Nephron progenitor cell (in vitro differentiated cells): ENCODE measurements at regions not wholly inside any gene's neighbourhood (a gene's known extent, or its start where the extent isn't known, plus 50 kb on each side); places are given as distances from the start of the nearest gene placed in this dataset.

Experiments used
- DNase-seq: peaks from one replicate; pipeline ENCODE4 v3.0.0; 2021
- H3K27ac Mint-ChIP-seq: 2 replicates; pipeline ENCODE4 v1.8.0; 2021; ENCODE audit warnings: mild to moderate bottlenecking, moderate library complexity, mixed read lengths
- H3K27me3 Mint-ChIP-seq: 2 replicates; pipeline ENCODE4 v1.8.0; 2021; ENCODE audit warnings: mild to moderate bottlenecking, low read depth, mixed read lengths; ENCODE audit not compliant: poor library complexity
- H3K36me3 Mint-ChIP-seq: 2 replicates; pipeline ENCODE4 v1.8.0; 2021; ENCODE audit warnings: low read depth, mixed read lengths
- H3K4me1 Mint-ChIP-seq: 2 replicates; pipeline ENCODE4 v1.8.0; 2021; ENCODE audit warnings: mixed read lengths
- H3K4me3 Mint-ChIP-seq: 2 replicates; pipeline ENCODE4 v1.8.0; 2021; ENCODE audit warnings: mild to moderate bottlenecking, moderate library complexity, mixed read lengths
- H3K9me3 Mint-ChIP-seq: 2 replicates; pipeline ENCODE4 v1.8.0; 2021; ENCODE audit warnings: mild to moderate bottlenecking, moderate library complexity, mixed read lengths
- CTCF ChIP-seq: fragments of 200-600 bp; sonication (generic); IDR thresholded peaks from 2 replicates; pipeline ENCODE4 v1.5.0; 2021; ENCODE audit warnings: antibody characterized with exemption

- Mint-ChIP-seq H3K4me1 (no peaks in the 10 kb centered on the region), H3K27me3 (no peaks in the 10 kb centered on the region), H3K27ac (no peak overlapping the region)
Measured at GRCh38 chr2:82827426-82827825, 1631.7 kb downstream of the SUCLG1 start.

GRCh38 chr2:82826437-82826836, 1632.6 kb downstream of the SUCLG1 start:
- no peak overlapping the region for H3K27ac Mint-ChIP-seq
- H3K9me3 Mint-ChIP-seq: no peaks in the 10 kb centered on the region
- DNase-seq: no peak
- no peak for TF ChIP-seq CTCF
- H3K27me3 Mint-ChIP-seq: no peaks in the 10 kb centered on the region
- H3K4me3 Mint-ChIP-seq: no peak overlapping the region
- no peaks in the 10 kb centered on the region for H3K36me3 Mint-ChIP-seq
- no peaks in the 10 kb centered on the region for H3K4me1 Mint-ChIP-seq

More at GRCh38 chr2:82827426-82827825, 1631.7 kb downstream of the SUCLG1 start:
- Mint-ChIP-seq H3K9me3 (no peaks in the 10 kb centered on the region), H3K36me3 (no peaks in the 10 kb centered on the region), H3K4me3 (no peak overlapping the region)
- no peak for DNase-seq
- no peak for TF ChIP-seq CTCF

GRCh38 chr2:82825410-82826090, 1633.5 kb downstream of the SUCLG1 start:
- TF ChIP-seq CTCF: no peak
- H3K4me1 Mint-ChIP-seq: no peaks in the 10 kb centered on the region
- DNase-seq: no peak
- no peak overlapping the region for H3K4me3 Mint-ChIP-seq
- no peak overlapping the region for H3K27ac Mint-ChIP-seq
- no peaks in the 10 kb centered on the region for H3K9me3 Mint-ChIP-seq
- H3K36me3 Mint-ChIP-seq: no peaks in the 10 kb centered on the region
- no peaks in the 10 kb centered on the region for H3K27me3 Mint-ChIP-seq

GRCh38 chr2:82823892-82824291, 1635.2 kb downstream of the SUCLG1 start:
- H3K9me3 Mint-ChIP-seq: no peaks in the 10 kb centered on the region
- no peaks in the 10 kb centered on the region for H3K36me3 Mint-ChIP-seq
- DNase-seq: no peak
- no peaks in the 10 kb centered on the region for H3K27me3 Mint-ChIP-seq
- H3K4me1 Mint-ChIP-seq: no peaks in the 10 kb centered on the region
- H3K27ac Mint-ChIP-seq: no peak overlapping the region
- no peak for TF ChIP-seq CTCF
- no peak overlapping the region for H3K4me3 Mint-ChIP-seq

GRCh38 chr2:82819951-82820350, 1639.1 kb downstream of the SUCLG1 start:
- Mint-ChIP-seq H3K9me3 (no peaks in the 10 kb centered on the region), H3K4me3 (no peak overlapping the region), H3K4me1 (no peaks in the 10 kb centered on the region), H3K27ac (no peak overlapping the region), H3K27me3 (no peaks in the 10 kb centered on the region), H3K36me3 (no peaks in the 10 kb centered on the region)
- no peak for DNase-seq
- no peak for TF ChIP-seq CTCF

GRCh38 chr2:82814146-82814545, 1644.9 kb downstream of the SUCLG1 start:
- TF ChIP-seq CTCF: no peak
- H3K4me1 Mint-ChIP-seq: no peaks in the 10 kb centered on the region
- H3K27ac Mint-ChIP-seq: no peak overlapping the region
- H3K27me3 Mint-ChIP-seq: no peaks in the 10 kb centered on the region
- no peaks in the 10 kb centered on the region for H3K9me3 Mint-ChIP-seq
- H3K4me3 Mint-ChIP-seq: no peak overlapping the region
- H3K36me3 Mint-ChIP-seq: no peaks in the 10 kb centered on the region
- no peak for DNase-seq
